NT2/D1 (cell line): ENCODE measurements at regions not wholly inside any gene's neighbourhood (a gene's known extent, or its start where the extent isn't known, plus 50 kb on each side); places are given as distances from the start of the nearest gene placed in this dataset.

Source experiments
- SUZ12 ChIP-seq: IDR thresholded peaks from 2 replicates; pipeline ENCODE4 v1.6.1; 2011; ENCODE audit not compliant: insufficient read length, insufficient read depth; ENCODE audit errors: extremely low read depth
- YY1 ChIP-seq: IDR thresholded peaks from 2 replicates; pipeline ENCODE4 v1.6.1; 2011; ENCODE audit not compliant: insufficient read length, insufficient read depth
- ZNF274 ChIP-seq: IDR thresholded peaks from 2 replicates; pipeline ENCODE4 v1.6.1; 2011; ENCODE audit warnings: mild to moderate bottlenecking, low read depth, low read length

GRCh38 chr1:209500993-209501392, 82.5 kb upstream of the CAMK1G start:
- TF ChIP-seq YY1 (no peak), SUZ12 (no peak), ZNF274 (no peak)
